SK-MEL-5 (cell line): ENCODE measurements at regions not wholly inside any gene's neighbourhood (a gene's known extent, or its start where the extent isn't known, plus 50 kb on each side); places are given as distances from the start of the nearest gene placed in this dataset.

Experiments used
- DNase-seq: peaks from one replicate; pipeline ENCODE4 v3.0.0-alpha.2; 2016; ENCODE audit warnings: low read depth, low spot score
- in situ Hi-C: cut with HindIII; loops from 2 replicates; pipeline ENCODE4 v1.10.0; 2016; ENCODE audit warnings: low sequenced_read_pairs, high pct_unique_total_duplicates, low pct_unique_long_range_greater_than_20kb

DNA sequence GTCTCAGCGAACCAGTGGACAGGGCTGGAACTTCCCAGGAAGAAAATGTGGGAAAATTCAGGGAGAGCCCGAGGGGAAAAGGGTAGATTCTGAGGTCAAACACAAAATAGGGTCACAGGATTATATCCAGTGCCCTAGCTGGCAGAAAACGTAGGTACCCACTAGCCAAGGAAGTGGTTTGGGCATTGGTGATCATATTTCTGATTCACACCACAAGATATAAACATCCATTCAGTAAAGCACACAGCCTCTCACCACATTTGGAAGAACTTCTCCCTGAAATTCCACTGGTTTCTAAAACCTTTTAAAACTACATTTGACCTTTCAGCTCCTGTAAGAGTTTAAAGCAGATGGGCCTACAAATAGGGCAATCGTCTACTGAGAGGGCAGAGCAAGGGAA lies 186.9 kb downstream of the TTC32 start:
- DNase-seq = no peak
- in situ Hi-C loops = no loop called here

DNA sequence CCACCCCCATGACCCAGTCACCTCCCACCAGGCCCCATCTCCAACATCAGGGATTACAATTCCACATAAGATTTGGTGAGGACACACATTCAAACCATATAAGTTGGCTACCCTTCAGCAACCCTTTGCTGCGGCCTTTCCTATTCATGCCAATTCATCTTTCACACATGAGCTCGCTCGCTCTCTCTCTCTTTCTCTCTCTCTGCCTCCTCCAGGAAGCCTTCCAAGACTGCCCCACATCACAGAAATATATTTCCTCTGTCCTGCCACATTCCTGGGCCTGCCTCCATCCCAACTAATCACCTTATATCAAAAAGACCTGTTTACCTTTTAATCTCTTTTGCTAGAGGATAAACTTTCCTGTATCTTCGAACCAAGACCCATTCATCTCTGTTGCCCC lies 188.9 kb downstream of the TTC32 start:
- in situ Hi-C loops = no loop called here

GRCh38 chr2:19711470-19712372 lies 190.1 kb downstream of the TTC32 start:
- in situ Hi-C loops = no loop called here
- no peak for DNase-seq

More for the DNA sequence above, 188.9 kb downstream of the TTC32 start:
- DNase-seq = no peak

GRCh38 chr2:19710230-19710629 lies 191.6 kb downstream of the TTC32 start:
- DNase-seq = no peak
- in situ Hi-C loops = no loop called here

- in situ Hi-C loops = no loop called here
- DNase-seq = no peak
Measured at GRCh38 chr2:19709553-19709952, 192.2 kb downstream of the TTC32 start.

GRCh38 chr2:19708776-19709175 lies 193.0 kb downstream of the TTC32 start:
- DNase-seq = no peak
- in situ Hi-C loops = no loop called here

- in situ Hi-C loops = no loop called here
Measured at GRCh38 chr2:19706332-19706731, 195.5 kb downstream of the TTC32 start.

GRCh38 chr2:19702267-19702666 lies 199.5 kb downstream of the TTC32 start:
- DNase-seq = no peak
- in situ Hi-C loops = no loop called here

More at GRCh38 chr2:19706332-19706731, 195.5 kb downstream of the TTC32 start:
- DNase-seq = no peak

GRCh38 chr2:19700861-19701585 lies 200.8 kb downstream of the TTC32 start:
- no peak for DNase-seq

DNA sequence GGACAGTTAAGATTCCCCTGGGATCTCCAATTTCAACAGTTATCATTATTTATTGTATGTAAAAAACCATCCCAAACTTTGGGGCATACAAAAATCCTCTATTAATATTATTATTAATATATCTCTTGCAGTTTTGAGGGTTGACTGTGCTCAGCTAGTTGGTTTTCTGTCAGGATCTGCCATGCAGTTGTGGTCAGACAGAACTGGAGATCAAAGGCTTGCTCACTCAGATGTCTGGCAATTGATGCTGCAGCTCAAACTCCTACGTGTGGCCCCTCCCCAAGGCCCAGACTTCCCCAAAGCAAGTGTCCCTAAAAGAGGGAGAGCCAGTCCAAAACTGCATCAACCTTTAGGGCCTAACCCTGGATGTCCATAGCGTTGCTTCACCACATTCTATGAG lies 204.7 kb downstream of the TTC32 start:
- in situ Hi-C loops = no loop called here

More at GRCh38 chr2:19700861-19701585, 200.8 kb downstream of the TTC32 start:
- in situ Hi-C loops = no loop called here

GRCh38 chr2:19695706-19696105 lies 206.1 kb downstream of the TTC32 start:
- in situ Hi-C loops = no loop called here
- DNase-seq = no peak

More for the DNA sequence above, 204.7 kb downstream of the TTC32 start:
- DNase-seq = no peak

GRCh38 chr2:19691892-19692291 lies 209.9 kb downstream of the TTC32 start:
- in situ Hi-C loops = no loop called here
- DNase-seq = no peak

GRCh38 chr2:19690429-19690828 lies 211.4 kb downstream of the TTC32 start:
- in situ Hi-C loops = no loop called here

DNA sequence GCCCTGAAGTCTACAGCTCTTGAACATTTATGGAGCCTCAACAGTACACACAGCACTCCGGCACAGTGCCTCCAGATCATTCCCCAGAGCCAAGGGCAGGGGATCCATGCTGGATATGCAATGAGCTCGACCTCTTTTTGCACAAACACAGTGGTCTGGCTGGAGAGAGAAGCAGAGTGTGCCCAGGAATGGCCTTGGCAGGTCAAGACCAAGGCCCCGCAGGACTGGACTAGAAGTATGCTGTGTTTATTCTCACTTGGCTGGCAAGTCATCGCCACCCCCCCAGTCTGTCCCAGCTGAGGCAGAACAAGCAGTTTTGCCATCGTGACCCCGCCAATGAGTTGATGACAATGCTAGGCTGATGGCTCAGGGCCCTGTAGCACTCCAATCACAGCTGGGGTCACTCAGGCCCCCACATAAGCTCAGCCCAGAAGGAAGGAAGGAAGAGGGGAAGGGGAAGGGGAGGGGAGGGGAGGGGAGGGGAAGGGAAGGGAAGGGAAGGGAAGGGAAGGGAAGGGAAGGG lies 212.1 kb downstream of the TTC32 start:
- in situ Hi-C loops = no loop called here
- no peak for DNase-seq

More at GRCh38 chr2:19690429-19690828, 211.4 kb downstream of the TTC32 start:
- no peak for DNase-seq

DNA sequence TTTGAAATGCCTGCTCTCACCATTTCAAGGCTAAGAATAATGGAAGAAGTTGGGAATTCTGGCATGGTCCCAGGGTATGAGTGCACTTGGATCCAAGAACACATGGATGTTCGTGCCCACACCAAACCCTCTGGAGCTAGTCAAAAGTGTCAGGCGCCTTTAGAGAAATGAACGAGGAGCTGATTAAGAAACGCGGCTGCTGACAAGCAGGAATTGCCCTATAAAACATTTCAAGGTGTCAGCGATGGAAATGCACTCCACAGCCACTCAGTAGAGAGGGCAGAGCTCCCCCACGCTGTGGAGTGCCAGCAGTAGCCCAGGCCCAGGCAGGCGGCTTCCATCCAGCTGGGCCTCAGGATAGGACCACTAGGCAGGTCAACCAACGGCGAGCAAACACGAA lies 213.7 kb downstream of the TTC32 start:
- DNase-seq = no peak
- in situ Hi-C loops = no loop called here

GRCh38 chr2:19687017-19687659 lies 214.6 kb downstream of the TTC32 start:
- in situ Hi-C loops = no loop called here
- DNase-seq = no peak

- DNase-seq = no peak
- in situ Hi-C loops = no loop called here
Measured at GRCh38 chr2:19686439-19686838, 215.3 kb downstream of the TTC32 start.

- DNase-seq = no peak
- in situ Hi-C loops = no loop called here
Measured at GRCh38 chr2:19685731-19686130, 216.1 kb downstream of the TTC32 start.
